Astrocyte of the spinal cord (primary cell): ENCODE measurements at regions not wholly inside any gene's neighbourhood (a gene's known extent, or its start where the extent isn't known, plus 50 kb on each side); places are given as distances from the start of the nearest gene placed in this dataset.

Experiments
- DNase-seq: peaks from one replicate; pipeline ENCODE4 v3.0.0; 2011; ENCODE audit warnings: low read depth, low spot score
- H3K4me3 ChIP-seq: 2 replicates; pipeline ENCODE4 v1.5.1; 2011; ENCODE audit warnings: low read depth, mild to moderate bottlenecking, low read length, moderate library complexity
- in situ Hi-C: cut with HindIII; loops from 2 replicates; pipeline ENCODE4 v1.10.0; 2017; ENCODE audit warnings: low sequenced_read_pairs
- TF ChIP-seq, protein P1 (sequence below): IDR thresholded peaks from 2 replicates; pipeline ENCODE4 v1.5.1; 2012; ENCODE audit warnings: low read depth, mild to moderate bottlenecking, low read length, inconsistent platforms

DNA sequence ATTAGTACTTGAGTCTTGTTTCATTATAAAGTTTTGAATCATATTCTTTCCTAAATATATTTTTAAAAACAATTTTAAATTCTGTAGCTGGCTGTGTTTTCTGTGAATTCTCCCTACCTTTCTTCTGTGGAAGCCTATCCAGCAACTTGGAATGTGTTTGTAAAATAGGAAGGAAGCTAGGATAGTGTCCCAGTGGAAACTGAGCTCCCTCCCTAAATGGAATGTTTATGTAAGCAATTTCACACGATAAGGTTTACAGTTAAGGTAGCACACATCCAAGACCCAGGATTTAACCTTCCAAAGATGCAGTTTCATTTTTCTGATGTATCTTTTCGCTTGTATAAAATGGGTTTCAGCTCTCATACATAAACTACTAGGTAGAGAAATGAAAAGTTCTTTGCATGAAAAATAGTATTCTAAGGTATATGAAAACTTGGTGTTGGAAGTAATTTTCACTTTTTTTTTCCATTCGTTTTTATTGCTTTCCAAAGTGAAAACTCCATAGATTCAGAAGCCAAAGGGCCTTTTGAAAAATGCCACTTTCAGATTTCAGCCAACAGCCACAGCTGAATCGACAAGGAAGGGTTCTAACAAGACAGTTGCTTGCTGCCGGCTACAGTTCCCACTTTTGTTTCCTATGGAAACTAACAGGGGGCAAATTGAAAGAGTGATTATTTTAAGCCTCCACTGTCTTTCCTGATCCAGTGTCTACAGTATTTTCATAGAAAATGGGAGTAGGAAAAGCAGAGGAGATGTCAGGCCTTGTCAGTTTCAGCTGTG is 405.1 kb upstream of the POU3F3 start:
- no peak overlapping the region for H3K4me3 ChIP-seq

DNA sequence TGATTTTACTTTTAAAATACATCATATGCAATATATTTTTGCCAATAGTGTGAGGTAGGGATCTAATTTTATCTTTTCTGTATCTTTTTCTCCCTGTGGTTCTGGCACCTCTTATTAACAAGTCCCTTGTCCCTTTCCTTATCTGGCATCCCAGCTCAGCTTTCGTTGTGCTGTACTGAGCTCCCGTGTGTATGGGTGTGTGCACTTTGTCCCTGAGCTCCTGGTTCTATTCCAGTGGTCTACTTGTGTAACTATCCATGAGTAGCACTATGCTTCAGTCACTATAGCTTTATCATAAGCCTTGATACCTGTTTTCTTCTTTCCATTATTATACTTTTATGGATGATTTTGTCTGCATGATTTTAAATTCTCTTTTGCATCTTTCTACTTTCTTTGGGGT is 401.4 kb upstream of the POU3F3 start:
- TF ChIP-seq, protein P1, sequence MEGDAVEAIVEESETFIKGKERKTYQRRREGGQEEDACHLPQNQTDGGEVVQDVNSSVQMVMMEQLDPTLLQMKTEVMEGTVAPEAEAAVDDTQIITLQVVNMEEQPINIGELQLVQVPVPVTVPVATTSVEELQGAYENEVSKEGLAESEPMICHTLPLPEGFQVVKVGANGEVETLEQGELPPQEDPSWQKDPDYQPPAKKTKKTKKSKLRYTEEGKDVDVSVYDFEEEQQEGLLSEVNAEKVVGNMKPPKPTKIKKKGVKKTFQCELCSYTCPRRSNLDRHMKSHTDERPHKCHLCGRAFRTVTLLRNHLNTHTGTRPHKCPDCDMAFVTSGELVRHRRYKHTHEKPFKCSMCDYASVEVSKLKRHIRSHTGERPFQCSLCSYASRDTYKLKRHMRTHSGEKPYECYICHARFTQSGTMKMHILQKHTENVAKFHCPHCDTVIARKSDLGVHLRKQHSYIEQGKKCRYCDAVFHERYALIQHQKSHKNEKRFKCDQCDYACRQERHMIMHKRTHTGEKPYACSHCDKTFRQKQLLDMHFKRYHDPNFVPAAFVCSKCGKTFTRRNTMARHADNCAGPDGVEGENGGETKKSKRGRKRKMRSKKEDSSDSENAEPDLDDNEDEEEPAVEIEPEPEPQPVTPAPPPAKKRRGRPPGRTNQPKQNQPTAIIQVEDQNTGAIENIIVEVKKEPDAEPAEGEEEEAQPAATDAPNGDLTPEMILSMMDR: no peak
- in situ Hi-C loops: no loop called here
- no peak for DNase-seq

More for the DNA sequence above, 405.1 kb upstream of the POU3F3 start:
- no peak for DNase-seq
- in situ Hi-C loops: no loop called here
- TF ChIP-seq, protein P1: no peak

DNA sequence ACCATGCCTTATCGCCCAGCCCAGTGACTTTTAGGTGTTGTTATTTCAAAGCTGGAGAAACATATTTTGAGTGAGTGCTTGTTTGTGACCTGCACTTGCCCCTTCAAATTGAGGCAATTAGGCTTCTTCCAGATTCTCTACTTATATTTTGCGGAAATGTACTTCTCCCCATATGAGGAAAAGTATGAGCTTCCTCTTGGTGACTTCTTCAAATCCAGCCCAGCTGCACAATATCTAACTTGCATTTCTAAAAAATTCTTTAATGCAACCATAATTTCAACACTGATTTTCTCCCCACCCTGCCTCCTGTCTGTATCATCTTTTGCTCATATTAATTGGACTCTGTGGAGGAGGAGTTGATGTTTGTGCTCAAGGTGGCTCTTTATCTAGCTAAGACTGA is 391.2 kb upstream of the POU3F3 start:
- in situ Hi-C loops: no loop called here
- no peak overlapping the region for H3K4me3 ChIP-seq
- no peak for DNase-seq
- TF ChIP-seq, protein P1: no peak

More for the DNA sequence above, 401.4 kb upstream of the POU3F3 start:
- H3K4me3 ChIP-seq: no peak overlapping the region

DNA sequence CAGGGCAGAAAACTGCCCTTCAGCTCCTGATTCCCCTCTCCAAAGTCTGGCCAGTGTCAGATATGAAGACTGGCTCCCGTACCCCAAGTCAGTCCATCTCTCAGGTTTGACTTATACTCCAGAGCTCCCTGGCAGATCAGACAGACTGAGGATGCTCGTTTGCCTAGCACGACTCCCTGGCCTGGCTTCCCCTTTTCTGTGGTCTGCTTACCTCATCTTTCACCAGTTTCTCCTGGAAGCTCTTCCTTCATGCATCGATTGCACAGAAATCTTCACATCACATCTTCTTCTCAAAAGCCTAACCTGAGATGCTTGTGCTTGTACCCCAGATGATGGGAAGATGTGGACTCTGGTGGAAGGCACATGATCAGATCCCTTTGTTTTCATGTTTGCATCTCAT is 387.9 kb upstream of the POU3F3 start:
- in situ Hi-C loops: no loop called here
- TF ChIP-seq, protein P1: no peak
- no peak for DNase-seq
- H3K4me3 ChIP-seq: no peak overlapping the region

DNA sequence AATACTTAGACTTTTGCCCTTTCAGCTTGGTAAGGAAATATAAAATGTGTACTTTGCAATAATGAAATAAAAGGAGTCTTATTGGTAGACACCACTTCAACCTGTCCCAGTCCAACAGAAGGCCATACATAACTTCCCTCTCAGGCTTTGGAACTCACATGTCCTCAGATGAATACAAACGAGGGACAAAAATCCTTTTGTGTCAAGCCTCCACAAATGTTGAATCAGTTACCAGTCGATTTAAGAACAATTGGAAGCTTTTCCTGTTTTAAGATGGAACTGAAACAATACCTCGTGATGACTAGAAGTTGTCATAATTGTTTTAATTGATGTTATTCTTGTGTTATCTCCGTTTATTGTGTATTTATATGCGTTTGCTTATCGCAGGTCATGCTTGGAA is 385.1 kb upstream of the POU3F3 start:
- H3K4me3 ChIP-seq: no peak overlapping the region
- no peak for DNase-seq
- TF ChIP-seq, protein P1: no peak
- in situ Hi-C loops: no loop called here

DNA sequence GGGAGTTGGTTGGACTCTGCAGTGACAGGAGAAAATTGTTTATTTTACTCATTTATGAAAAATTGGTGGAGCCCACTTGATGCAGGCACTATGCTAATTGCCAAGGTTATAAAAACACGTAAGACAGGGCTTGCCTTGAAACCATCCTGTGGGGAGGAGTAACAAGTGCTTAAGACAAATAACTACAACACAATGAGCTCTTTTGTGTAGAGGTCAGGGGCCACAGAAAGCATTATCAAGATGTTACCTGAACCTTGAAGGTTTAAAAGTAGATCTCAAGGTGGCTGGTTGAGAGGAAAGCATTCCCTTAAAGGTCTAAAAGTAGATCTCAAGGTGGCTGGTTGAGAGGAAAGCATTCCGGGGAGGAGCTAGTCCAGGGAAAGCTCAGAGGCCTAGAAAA is 381.8 kb upstream of the POU3F3 start:
- in situ Hi-C loops: no loop called here
- DNase-seq: no peak
- no peak overlapping the region for H3K4me3 ChIP-seq
- TF ChIP-seq, protein P1: no peak
